Brain microvascular endothelial cell (primary cell): ENCODE measurements at regions not wholly inside any gene's neighbourhood (a gene's known extent, or its start where the extent isn't known, plus 50 kb on each side); places are given as distances from the start of the nearest gene placed in this dataset.

Source experiments
- DNase-seq: peaks from one replicate; pipeline ENCODE4 v3.0.0-alpha.2; 2020
- H3K27ac ChIP-seq: fragments of 250-450 bp; sonication (Bioruptor Pico); 2 replicates; pipeline ENCODE4 v1.5.1; 2020; ENCODE audit warnings: mild to moderate bottlenecking, moderate library complexity
- H3K27me3 ChIP-seq: fragments of 250-450 bp; sonication (Bioruptor Pico); replicated peaks from 2 replicates; pipeline ENCODE4 v1.5.1; 2020; ENCODE audit warnings: mild to moderate bottlenecking
- H3K36me3 ChIP-seq: fragments of 250-450 bp; sonication (Bioruptor Pico); replicated peaks from 2 replicates; pipeline ENCODE4 v1.5.1; 2020; ENCODE audit warnings: mild to moderate bottlenecking
- H3K4me3 ChIP-seq: 2 replicates; pipeline ENCODE4 v1.5.1; 2011; ENCODE audit warnings: low read depth, mild to moderate bottlenecking, control low read depth, low read length, moderate library complexity
- CTCF ChIP-seq: IDR thresholded peaks from 2 replicates; pipeline ENCODE4 v1.5.1; 2011; ENCODE audit warnings: low read depth, mild to moderate bottlenecking, moderate library complexity, low read length, control low read depth, inconsistent platforms; ENCODE audit errors: missing control alignments
- in situ Hi-C: cut with HindIII; loops from 2 replicates; pipeline ENCODE4 v1.10.0; 2017; ENCODE audit warnings: low sequenced_read_pairs, low pct_ligation_motif_present

GRCh38 chr7:155371884-155372781, 74.5 kb downstream of the INSIG1 start:
- no peak for DNase-seq
- in situ Hi-C loops = no loop called here
- H3K27ac ChIP-seq = no peak overlapping the region
- TF ChIP-seq CTCF = no peak
- H3K27me3 ChIP-seq = peaks cover 79% of the 10 kb centered on the region
- no peaks in the 10 kb centered on the region for H3K36me3 ChIP-seq
- H3K4me3 ChIP-seq = no peak overlapping the region

- in situ Hi-C loops = no loop called here
- Histone ChIP-seq H3K27ac (no peak overlapping the region), H3K36me3 (no peaks in the 10 kb centered on the region), H3K4me3 (no peak overlapping the region), H3K27me3 (peaks cover 86% of the 10 kb centered on the region)
- TF ChIP-seq CTCF = no peak
- DNase-seq = no peak
Observed at GRCh38 chr7:155372782-155373358, 75.2 kb downstream of the INSIG1 start.

GRCh38 chr7:155373359-155374273, 75.9 kb downstream of the INSIG1 start:
- Histone ChIP-seq H3K27ac (no peak overlapping the region), H3K27me3 (peaks cover 93% of the 10 kb centered on the region), H3K36me3 (no peaks in the 10 kb centered on the region), H3K4me3 (no peak overlapping the region)
- in situ Hi-C loops = no loop called here
- no peak for TF ChIP-seq CTCF
- no peak for DNase-seq

GRCh38 chr7:155374276-155375252, 76.9 kb downstream of the INSIG1 start:
- TF ChIP-seq CTCF = no peak
- no peaks in the 10 kb centered on the region for H3K36me3 ChIP-seq
- in situ Hi-C loops = no loop called here
- H3K27ac ChIP-seq = no peak overlapping the region
- DNase-seq = no peak
- H3K27me3 ChIP-seq = peaks cover 97% of the 10 kb centered on the region
- no peak overlapping the region for H3K4me3 ChIP-seq
